Heart right ventricle (tissue), 16 donors: ENCODE measurements at regions not wholly inside any gene's neighbourhood (a gene's known extent, or its start where the extent isn't known, plus 50 kb on each side); places are given as distances from the start of the nearest gene placed in this dataset.

ENCODE experiments used
- ATAC-seq, 8 donors: fragments of 200-7000 bp; cut with Tn5 transposase; one replicate each; pipeline ENCODE4 v1.9.1; 2020; ENCODE audit warnings: mild to moderate bottlenecking in 8 of 8, moderate library complexity in 8 of 8, moderate number of reproducible peaks in 1 of 8
- DNase-seq, 2 donors: peaks; one replicate each; pipeline ENCODE4 v3.0.0-alpha.2; 2020
- H3K27ac ChIP-seq, 10 donors: fragments of 200-600 bp; sonication (generic) in 2 of 10; one replicate each; pipeline versions ENCODE4 v1.5.0 to v1.8.0; 2020 to 2022; ENCODE audit warnings: mild to moderate bottlenecking in 3 of 10
- H3K27me3 ChIP-seq, 7 donors: fragments of 200-600 bp; one replicate each; pipeline ENCODE4 v1.8.0; 2021 to 2022; ENCODE audit warnings: mild to moderate bottlenecking in 2 of 7
- H3K36me3 ChIP-seq, 9 donors: fragments of 200-600 bp; sonication (generic) in 1 of 9; one replicate each; pipeline versions ENCODE4 v1.5.0 to v1.8.0; 2020 to 2022; ENCODE audit warnings: mild to moderate bottlenecking in 2 of 9
- H3K4me1 ChIP-seq, 9 donors: fragments of 200-600 bp; sonication (generic) in 1 of 9; one replicate each; pipeline versions ENCODE4 v1.5.0 to v1.8.0; 2020 to 2022; ENCODE audit warnings: mild to moderate bottlenecking in 4 of 9
- H3K4me3 ChIP-seq, 10 donors: fragments of 200-600 bp; sonication (generic) in 2 of 10; one replicate each; pipeline versions ENCODE4 v1.5.0 to v1.8.0; 2020 to 2022; ENCODE audit warnings: mild to moderate bottlenecking in 7 of 10, moderate library complexity in 2 of 10
- H3K9me3 ChIP-seq, 11 donors: fragments of 200-600 bp in 10 of 11; sonication (generic) in 2 of 11; one replicate each; pipeline versions ENCODE4 v1.5.0 to v1.8.0; 2013 to 2022; ENCODE audit warnings: mild to moderate bottlenecking in 2 of 11, control low read depth in 1 of 11, moderate library complexity in 1 of 11
- CTCF ChIP-seq, 9 donors: fragments of 200-600 bp; sonication (generic) in 2 of 9; IDR thresholded peaks; one replicate each; pipeline versions ENCODE4 v1.5.0 to v1.8.0; 2021 to 2022; ENCODE audit warnings: antibody characterized with exemption in 9 of 9, mild to moderate bottlenecking in 5 of 9, moderate library complexity in 1 of 9
- WGBS, 2 donors: extraction: QIAGEN DNeasy Blood & Tissue Kit; methylation state at CpG; one replicate each; pipeline ENCODE4 v1.1.7; 2013; ENCODE audit warnings: inconsistent platforms in 1 of 2; 5-methylcytosine and 5-hydroxymethylcytosine counted together
- intact Hi-C, 10 donors: fragments of 100-400 bp; cut with DNase I; formaldehyde crosslinking; loops; one replicate each; pipeline versions ENCODE4 v1.11.1 to v1.14.2; 2022
- donor health status: Arrhythmogenic right ventricular cardiomyopathy.
- donor health status: ischemic (EF 13 %, LVEDD 7.1; RV severe dilation, severe dysfunction).
- donor health status: healthy with polysubstance abuse.
- donor health status: DM: no; HTN: yes; CAD: no.
- donor health status: DM: no; HTN: no; CAD: no.
- donor health status: ischemic (EF 25% LVEDD 6.9; RV normal size, moderate dysfunction).
- donor health status: ischemic (EF 25% LVEDD 5.7; RV mildly dilated, moderate dysfunction).
- donor health status: healthy.
- donor health status: DM: yes; HTN: yes; CAD: no.
- donor health status: Ischemic cardiomyopathy.
- donor health status: ischemic (EF 35%, LVEDD 5.7; RV mildly dilated, moderate dysfunction).
- donor health status: nonischemic (EF 11% LVEDD 7.7; RV severe dilation, severe dysfunction).
- donor health status: DM: yes; HTN: yes; CAD: no.
- donor health status: PGD.
- donor health status: ischemic (EF 29% LVEDD 5.4; RV normal size, mild dysfunction).
- donor health status: nonischemic (EF 23%, LVEDD 6.1; RV moderate dilation, normal function).

GRCh38 chr6:50935442-50935841 is 116.8 kb downstream of the TFAP2B start:
- no peak for ATAC-seq
- no peaks in the 10 kb centered on the region for H3K9me3 ChIP-seq
- H3K27ac ChIP-seq: peak overlapping the region in 1 of 10 donors; percentile 51
- no peak for DNase-seq
- H3K27me3 ChIP-seq: no peaks in the 10 kb centered on the region
- no peak for TF ChIP-seq CTCF (IDR thresholded peaks at IDR 0.05)
- intact Hi-C loops: no loop called here
- H3K36me3 ChIP-seq: no peaks in the 10 kb centered on the region
- peaks cover 0 to 12% (median 0%) of the 10 kb centered on the region in 9 donors for H3K4me1 ChIP-seq
- H3K4me3 ChIP-seq: no peak overlapping the region

- TF ChIP-seq CTCF (IDR thresholded peaks at IDR 0.05): no peak
- DNase-seq: no peak
These were observed 117.6 kb downstream of the TFAP2B start for GRCh38 chr6:50936277-50936681.

GRCh38 chr6:50939931-50940330 is 121.3 kb downstream of the TFAP2B start:
- intact Hi-C loops: no loop called here
- ATAC-seq (no peak), DNase-seq (no peak)
- no peak for TF ChIP-seq CTCF (IDR thresholded peaks at IDR 0.05)
- peaks cover 0 to 5% (median 0%) of the 10 kb centered on the region in 11 donors for H3K9me3 ChIP-seq
- peaks cover 0 to 12% (median 0%) of the 10 kb centered on the region in 9 donors for H3K4me1 ChIP-seq
- H3K36me3 ChIP-seq: no peaks in the 10 kb centered on the region
- H3K4me3 ChIP-seq: no peak overlapping the region
- WGBS, 2 donors: 79% methylated on average over 1 of the region's 1 CpG
- no peaks in the 10 kb centered on the region for H3K27me3 ChIP-seq
- no peak overlapping the region for H3K27ac ChIP-seq

More at GRCh38 chr6:50936277-50936681, 117.6 kb downstream of the TFAP2B start:
- Histone ChIP-seq H3K4me1 (peaks cover 0 to 12% (median 0%) of the 10 kb centered on the region in 9 donors), H3K4me3 (no peak overlapping the region), H3K27ac (peak overlapping the region in 1 of 10 donors; percentile 51), H3K36me3 (no peaks in the 10 kb centered on the region), H3K9me3 (peaks cover 0 to 2% (median 0%) of the 10 kb centered on the region in 11 donors), H3K27me3 (no peaks in the 10 kb centered on the region)
- ATAC-seq: peak in 1 of 8 donors; percentile 11
- intact Hi-C loops: no loop called here
- WGBS, 2 donors: 18 to 24% methylated on average over 1 of the region's 1 CpG

- Histone ChIP-seq H3K36me3 (no peaks in the 10 kb centered on the region), H3K27me3 (no peaks in the 10 kb centered on the region), H3K4me1 (no peaks in the 10 kb centered on the region), H3K4me3 (no peak overlapping the region), H3K9me3 (peaks cover 0 to 5% (median 0%) of the 10 kb centered on the region in 11 donors), H3K27ac (no peak overlapping the region)
- WGBS, 2 donors: 94 to 96% methylated on average over 2 of the region's 2 CpGs
- intact Hi-C loops: no loop called here
- DNase-seq (no peak), ATAC-seq (no peak)
- TF ChIP-seq CTCF (IDR thresholded peaks at IDR 0.05): no peak
These were observed 127.1 kb downstream of the TFAP2B start for GRCh38 chr6:50945789-50946188.
